GM12878 (cell line): ENCODE measurements at regions not wholly inside any gene's neighbourhood (a gene's known extent, or its start where the extent isn't known, plus 50 kb on each side); places are given as distances from the start of the nearest gene placed in this dataset.

Experiments
- ATAC-seq: fragments of 200-7000 bp; cut with Tn5 transposase; 3 replicates; pipeline ENCODE4 v1.9.1; 2020; ENCODE audit warnings: mild to moderate bottlenecking, moderate library complexity
- BruUV-seq: library from RNA; stranded (reverse); fragments of 400-500 nt; replicated peaks from 2 replicates; lab custom pipeline; 2021; lab: Mats Ljungman, UMichigan
- CTCF ChIA-PET: fragments of 300-600 bp; sonication (Branson Sonifier 250); formaldehyde crosslinking; extraction: SDS; loops from one replicate; lab custom pipeline; 2021; ENCODE audit warnings: inconsistent platforms; lab: Yijun Ruan, JAX
- POLR2A ChIA-PET: fragments of 350-600 bp; formaldehyde crosslinking; extraction: SDS; loops from one replicate; lab custom pipeline; 2021; ENCODE audit warnings: inconsistent platforms; lab: Charles Lee
- RAD21 ChIA-PET: fragments of 300-600 bp; sonication (Branson Sonifier 250); formaldehyde crosslinking; loops from one replicate; lab custom pipeline; 2023; ENCODE audit warnings: antibody characterized with exemption; ENCODE audit not compliant: unreplicated experiment; lab: Charles Lee
- SMC1A ChIA-PET: fragments of 300-600 bp; sonication (Branson Sonifier 250); formaldehyde crosslinking; loops from one replicate; lab custom pipeline; 2023; ENCODE audit not compliant: unreplicated experiment, uncharacterized antibody; lab: Charles Lee
- DNase-seq: peaks from one replicate; pipeline ENCODE4 v3.0.0-alpha.2; 2011; ENCODE audit warnings: low read depth, low spot score
- FAIRE-seq: peaks from 3 replicates; lab custom pipeline; 2011; peaks lifted over from hg19 to GRCh38; lab: Jason Lieb, UNC
- H2AFZ ChIP-seq: 2 replicates; pipeline ENCODE4 v1.6.0; 2011; ENCODE audit warnings: low read depth, low read length, control low read depth; ENCODE audit not compliant: control insufficient read depth
- H3K27ac ChIP-seq: 2 replicates; pipeline ENCODE4 v1.5.1; 2011; ENCODE audit warnings: control low read depth; ENCODE audit not compliant: control insufficient read depth, insufficient read depth
- H3K27me3 ChIP-seq, 2 experiments: replicated peaks in 1 of 2; 2 replicates each; pipeline versions ENCODE4 v1.6.0 to v1.6.1; 2011; ENCODE audit warnings: low read length in 1 of 2; ENCODE audit not compliant: control insufficient read depth in 2 of 2, insufficient read depth in 2 of 2
- H3K36me3 ChIP-seq, 2 experiments: 2 replicates each; pipeline ENCODE4 v1.5.1; 2011; ENCODE audit warnings: low read length in 1 of 2; ENCODE audit not compliant: control insufficient read depth in 2 of 2, insufficient read depth in 2 of 2
- H3K4me1 ChIP-seq: 2 replicates; pipeline ENCODE4 v1.6.1; 2011; ENCODE audit warnings: mild to moderate bottlenecking, low read length, moderate library complexity, mixed read lengths; ENCODE audit not compliant: control insufficient read depth, insufficient read depth
- H3K4me2 ChIP-seq: 2 replicates; pipeline ENCODE4 v1.6.0; 2011; ENCODE audit warnings: control low read depth; ENCODE audit not compliant: control insufficient read depth, insufficient read depth
- H3K4me3 ChIP-seq: fragments of 200-600 bp; sonication (generic); 2 replicates; pipeline ENCODE4 v1.5.1; 2016
- H3K79me2 ChIP-seq: 2 replicates; pipeline ENCODE4 v1.6.0; 2011; ENCODE audit warnings: low read length; ENCODE audit not compliant: control insufficient read depth, insufficient read depth
- H3K9ac ChIP-seq: 2 replicates; pipeline ENCODE4 v1.8.0; 2011; ENCODE audit warnings: low read length, control low read depth, mixed read lengths; ENCODE audit not compliant: control insufficient read depth, insufficient read depth
- H3K9me3 ChIP-seq: replicated peaks from 3 replicates; pipeline ENCODE4 v1.5.1; 2011; ENCODE audit warnings: mild to moderate bottlenecking, low read length; ENCODE audit not compliant: control insufficient read depth, insufficient read depth
- H4K20me1 ChIP-seq: 2 replicates; pipeline ENCODE4 v1.6.0; 2011; ENCODE audit not compliant: control insufficient read depth, insufficient read depth
- ATF7 ChIP-seq: fragments of 450-650 bp; IDR thresholded peaks from 2 replicates; pipeline ENCODE4 v1.6.1; 2016; ENCODE audit warnings: low read depth, mild to moderate bottlenecking
- BRCA1 ChIP-seq: IDR thresholded peaks from 2 replicates; pipeline ENCODE4 v1.6.1; 2011; ENCODE audit warnings: low read depth, low read length, improper control_type of control experiment
- CREB1 ChIP-seq: IDR thresholded peaks from 2 replicates; pipeline ENCODE4 v1.6.1; 2012; ENCODE audit warnings: low read depth, mild to moderate bottlenecking, inconsistent platforms
- E2F8 ChIP-seq: fragments of 450-650 bp; IDR thresholded peaks from 2 replicates; pipeline ENCODE4 v1.6.1; 2018; ENCODE audit warnings: mild to moderate bottlenecking, low read depth, moderate library complexity; ENCODE audit not compliant: partially characterized antibody
- EGR1 ChIP-seq, 2 experiments: IDR thresholded peaks; 1 replicate in 1 of 2; 2 replicates in 1 of 2; pipeline ENCODE4 v1.6.1; 2011 to 2012; ENCODE audit warnings: low read depth in 2 of 2, low read length in 2 of 2, borderline replicate concordance in 1 of 2, mild to moderate bottlenecking in 1 of 2, moderate library complexity in 1 of 2
- ESRRA ChIP-seq: IDR thresholded peaks from 2 replicates; pipeline ENCODE4 v1.6.1; 2012; ENCODE audit warnings: mild to moderate bottlenecking, low read length, improper control_type of control experiment
- LARP7 ChIP-seq: fragments of 450-650 bp; IDR thresholded peaks from 2 replicates; pipeline ENCODE4 v1.6.1; 2017; ENCODE audit warnings: mild to moderate bottlenecking
- NR2F1 ChIP-seq: fragments of 450-650 bp; conservative IDR thresholded peaks from 2 replicates; pipeline ENCODE4 v1.6.1; 2017; ENCODE audit warnings: mild to moderate bottlenecking
- RB1 ChIP-seq: fragments of 450-650 bp; formaldehyde crosslinking; IDR thresholded peaks from 2 replicates; pipeline ENCODE4 v1.6.1; 2017; ENCODE audit warnings: mild to moderate bottlenecking, borderline replicate concordance
- RCOR1 ChIP-seq: conservative IDR thresholded peaks from 2 replicates; pipeline ENCODE4 v1.6.1; 2012; ENCODE audit warnings: low read depth, low read length, improper control_type of control experiment
- RELB ChIP-seq: fragments of 450-650 bp; IDR thresholded peaks from 2 replicates; pipeline ENCODE4 v1.6.1; 2017; ENCODE audit warnings: low read depth, mild to moderate bottlenecking, moderate library complexity
- RUNX3 ChIP-seq: IDR thresholded peaks from 2 replicates; pipeline ENCODE4 v1.6.1; 2012; ENCODE audit warnings: low read length, inconsistent platforms
- SMARCA5 ChIP-seq: fragments of 450-650 bp; IDR thresholded peaks from 2 replicates; pipeline ENCODE4 v1.6.1; 2017; ENCODE audit warnings: mild to moderate bottlenecking
- SMC3 ChIP-seq: IDR thresholded peaks from 2 replicates; pipeline ENCODE4 v1.6.1; 2011; ENCODE audit warnings: low read length, improper control_type of control experiment, borderline replicate concordance
- SREBF2 ChIP-seq: IDR thresholded peaks from 2 replicates; pipeline ENCODE4 v1.6.1; 2012; ENCODE audit warnings: mild to moderate bottlenecking, low read length
- SRF ChIP-seq, 2 experiments: IDR thresholded peaks; 2 replicates each; pipeline ENCODE4 v1.6.1; 2011; ENCODE audit warnings: low read depth in 2 of 2, low read length in 2 of 2, mild to moderate bottlenecking in 1 of 2, moderate library complexity in 1 of 2
- TARDBP ChIP-seq: IDR thresholded peaks from 2 replicates; pipeline ENCODE4 v1.6.1; 2016; ENCODE audit warnings: borderline replicate concordance
- YBX1 ChIP-seq: fragments of 450-650 bp; IDR thresholded peaks from 2 replicates; pipeline ENCODE4 v1.6.1; 2016; ENCODE audit warnings: antibody characterized with exemption
- YY1 ChIP-seq: IDR thresholded peaks from 2 replicates; pipeline ENCODE4 v1.6.1; 2011; ENCODE audit warnings: low read depth, mild to moderate bottlenecking, low read length
- WGBS: methylation state at CpG from one replicate; pipeline ENCODE4 v1.1.6; 2016; ENCODE audit warnings: low lambda C conversion rate; ENCODE audit not compliant: insufficient replicate concordance, insufficient coverage; ENCODE audit errors: missing lambda C conversion rate; 5-methylcytosine and 5-hydroxymethylcytosine counted together
- in situ Hi-C: fragments of 300-500 bp; cut with MboI; formaldehyde crosslinking; loops from 9 replicates; pipeline ENCODE4 v1.14.3; 2018; ENCODE audit warnings: mixed read lengths
- intact Hi-C: fragments of 100-400 bp; cut with micrococcal nuclease; formaldehyde crosslinking; loops from one replicate; pipeline ENCODE4 v1.14.2; 2022; ENCODE audit not compliant: unreplicated experiment
- TF ChIP-seq, protein P1 (sequence below): fragments of 450-650 bp; IDR thresholded peaks from 2 replicates; pipeline ENCODE4 v1.6.1; 2017; ENCODE audit warnings: borderline replicate concordance

- ChIA-PET POLR2A (no interaction called here), CTCF (no interaction called here), SMC1A (no interaction called here)
- Histone ChIP-seq H2AFZ (no peak overlapping the region), H3K9me3 (no peaks in the 10 kb centered on the region; the same call in 2 of the 3 replicates), H3K4me2 (no peak overlapping the region), H3K36me3 (no peaks in the 10 kb centered on the region), H3K9ac (no peak overlapping the region), H3K79me2 (no peaks in the 10 kb centered on the region), H3K27me3 (no peaks in the 10 kb centered on the region; a peak in 1 of 4 replicates)
- BruUV-seq, result no TSS peak
- TF ChIP-seq ESRRA (no peak), RB1 (no peak), TARDBP (no peak), RELB (no peak), SMC3 (no peak), EGR1 (IDR thresholded peaks at IDR 0.05; ENCODE audit: borderline replicate concordance in 1 of 2, low read depth in 2 of 2, low read length in 2 of 2) (no peak), NR2F1 (no peak), E2F8 (no peak), RCOR1 (no peak), SREBF2 (no peak), LARP7 (no peak), SMARCA5 (no peak), ATF7 (no peak), YBX1 (no peak), CREB1 (no peak), BRCA1 (no peak), SRF (IDR thresholded peaks at IDR 0.05; ENCODE audit: low read depth in 2 of 2, low read length in 2 of 2) (no peak), YY1 (no peak), RUNX3 (no peak)
- TF ChIP-seq, protein P1, sequence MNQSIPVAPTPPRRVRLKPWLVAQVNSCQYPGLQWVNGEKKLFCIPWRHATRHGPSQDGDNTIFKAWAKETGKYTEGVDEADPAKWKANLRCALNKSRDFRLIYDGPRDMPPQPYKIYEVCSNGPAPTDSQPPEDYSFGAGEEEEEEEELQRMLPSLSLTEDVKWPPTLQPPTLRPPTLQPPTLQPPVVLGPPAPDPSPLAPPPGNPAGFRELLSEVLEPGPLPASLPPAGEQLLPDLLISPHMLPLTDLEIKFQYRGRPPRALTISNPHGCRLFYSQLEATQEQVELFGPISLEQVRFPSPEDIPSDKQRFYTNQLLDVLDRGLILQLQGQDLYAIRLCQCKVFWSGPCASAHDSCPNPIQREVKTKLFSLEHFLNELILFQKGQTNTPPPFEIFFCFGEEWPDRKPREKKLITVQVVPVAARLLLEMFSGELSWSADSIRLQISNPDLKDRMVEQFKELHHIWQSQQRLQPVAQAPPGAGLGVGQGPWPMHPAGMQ, result no peak
- TF ChIP-seq, all 136 proteins: peak for 0
- Histone ChIP-seq H4K20me1 (no peaks in the 10 kb centered on the region), H3K4me1 (no peaks in the 10 kb centered on the region), H3K4me3 (no peak overlapping the region), H3K27ac (no peak overlapping the region)
- in situ Hi-C loops, result no loop called here
- RAD21 ChIA-PET, result no interaction called here
- WGBS, result 34% methylated on average over 18 of the region's 18 CpGs
- FAIRE-seq (no peak), DNase-seq (no peak), ATAC-seq (no peak)
- intact Hi-C loops, result no loop called here
Observed at GRCh38 chr22:49355211-49355920, 472.3 kb downstream of the BRD1 start.
